GM12878 (cell line): ENCODE measurements at regions not wholly inside any gene's neighbourhood (a gene's known extent, or its start where the extent isn't known, plus 50 kb on each side); places are given as distances from the start of the nearest gene placed in this dataset.

ENCODE experiments used
- ATAC-seq: fragments of 200-7000 bp; cut with Tn5 transposase; 3 replicates; pipeline ENCODE4 v1.9.1; 2020; ENCODE audit warnings: mild to moderate bottlenecking, moderate library complexity
- BruUV-seq: library from RNA; stranded (reverse); fragments of 400-500 nt; replicated peaks from 2 replicates; lab custom pipeline; 2021; lab: Mats Ljungman, UMichigan
- CTCF ChIA-PET: fragments of 300-600 bp; sonication (Branson Sonifier 250); formaldehyde crosslinking; extraction: SDS; loops from one replicate; lab custom pipeline; 2021; ENCODE audit warnings: inconsistent platforms; lab: Yijun Ruan, JAX
- POLR2A ChIA-PET: fragments of 350-600 bp; formaldehyde crosslinking; extraction: SDS; loops from one replicate; lab custom pipeline; 2021; ENCODE audit warnings: inconsistent platforms; lab: Charles Lee
- RAD21 ChIA-PET: fragments of 300-600 bp; sonication (Branson Sonifier 250); formaldehyde crosslinking; loops from one replicate; lab custom pipeline; 2023; ENCODE audit warnings: antibody characterized with exemption; ENCODE audit not compliant: unreplicated experiment; lab: Charles Lee
- SMC1A ChIA-PET: fragments of 300-600 bp; sonication (Branson Sonifier 250); formaldehyde crosslinking; loops from one replicate; lab custom pipeline; 2023; ENCODE audit not compliant: unreplicated experiment, uncharacterized antibody; lab: Charles Lee
- DNase-seq: peaks from one replicate; pipeline ENCODE4 v3.0.0-alpha.2; 2011; ENCODE audit warnings: low read depth, low spot score
- FAIRE-seq: peaks from 3 replicates; lab custom pipeline; 2011; peaks lifted over from hg19 to GRCh38; lab: Jason Lieb, UNC
- H2AFZ ChIP-seq: 2 replicates; pipeline ENCODE4 v1.6.0; 2011; ENCODE audit warnings: low read depth, low read length, control low read depth; ENCODE audit not compliant: control insufficient read depth
- H3K27ac ChIP-seq: 2 replicates; pipeline ENCODE4 v1.5.1; 2011; ENCODE audit warnings: control low read depth; ENCODE audit not compliant: control insufficient read depth, insufficient read depth
- H3K27me3 ChIP-seq, 2 experiments: replicated peaks in 1 of 2; 2 replicates each; pipeline versions ENCODE4 v1.6.0 to v1.6.1; 2011; ENCODE audit warnings: low read length in 1 of 2; ENCODE audit not compliant: control insufficient read depth in 2 of 2, insufficient read depth in 2 of 2
- H3K36me3 ChIP-seq, 2 experiments: 2 replicates each; pipeline ENCODE4 v1.5.1; 2011; ENCODE audit warnings: low read length in 1 of 2; ENCODE audit not compliant: control insufficient read depth in 2 of 2, insufficient read depth in 2 of 2
- H3K4me1 ChIP-seq: 2 replicates; pipeline ENCODE4 v1.6.1; 2011; ENCODE audit warnings: mild to moderate bottlenecking, low read length, moderate library complexity, mixed read lengths; ENCODE audit not compliant: control insufficient read depth, insufficient read depth
- H3K4me2 ChIP-seq: 2 replicates; pipeline ENCODE4 v1.6.0; 2011; ENCODE audit warnings: control low read depth; ENCODE audit not compliant: control insufficient read depth, insufficient read depth
- H3K4me3 ChIP-seq: fragments of 200-600 bp; sonication (generic); 2 replicates; pipeline ENCODE4 v1.5.1; 2016
- H3K79me2 ChIP-seq: 2 replicates; pipeline ENCODE4 v1.6.0; 2011; ENCODE audit warnings: low read length; ENCODE audit not compliant: control insufficient read depth, insufficient read depth
- H3K9ac ChIP-seq: 2 replicates; pipeline ENCODE4 v1.8.0; 2011; ENCODE audit warnings: low read length, control low read depth, mixed read lengths; ENCODE audit not compliant: control insufficient read depth, insufficient read depth
- H3K9me3 ChIP-seq: replicated peaks from 3 replicates; pipeline ENCODE4 v1.5.1; 2011; ENCODE audit warnings: mild to moderate bottlenecking, low read length; ENCODE audit not compliant: control insufficient read depth, insufficient read depth
- H4K20me1 ChIP-seq: 2 replicates; pipeline ENCODE4 v1.6.0; 2011; ENCODE audit not compliant: control insufficient read depth, insufficient read depth
- ASH2L ChIP-seq: fragments of 300-600, 200-600 bp; sonication (generic); IDR thresholded peaks from 2 replicates; pipeline ENCODE4 v1.6.1; 2017; ENCODE audit warnings: low read depth, mild to moderate bottlenecking, borderline replicate concordance
- ATF2 ChIP-seq: IDR thresholded peaks from 2 replicates; pipeline ENCODE4 v1.6.1; 2012; ENCODE audit warnings: low read length, inconsistent platforms
- IRF5 ChIP-seq: fragments of 450-650 bp; IDR thresholded peaks from 2 replicates; pipeline ENCODE4 v1.6.1; 2017; ENCODE audit warnings: borderline replicate concordance
- RAD51 ChIP-seq: fragments of 450-650 bp; IDR thresholded peaks from 2 replicates; pipeline ENCODE4 v1.6.1; 2016; ENCODE audit warnings: moderate library complexity, mild to moderate bottlenecking, inconsistent platforms
- TCF3 ChIP-seq: IDR thresholded peaks from 2 replicates; pipeline ENCODE4 v1.6.1; 2012; ENCODE audit warnings: low read depth, mild to moderate bottlenecking, low read length, borderline replicate concordance; ENCODE audit not compliant: insufficient read depth
- USF2 ChIP-seq: IDR thresholded peaks from 2 replicates; pipeline ENCODE4 v1.6.1; 2011; ENCODE audit warnings: low read depth, low read length, improper control_type of control experiment, borderline replicate concordance
- ZBTB11 ChIP-seq: fragments of 450-650 bp; formaldehyde crosslinking; IDR thresholded peaks from 2 replicates; pipeline ENCODE4 v1.5.0; 2022; ENCODE audit warnings: mild to moderate bottlenecking, missing genetic modification characterization
- WGBS: methylation state at CpG from one replicate; pipeline ENCODE4 v1.1.6; 2016; ENCODE audit warnings: low lambda C conversion rate; ENCODE audit not compliant: insufficient replicate concordance, insufficient coverage; ENCODE audit errors: missing lambda C conversion rate; 5-methylcytosine and 5-hydroxymethylcytosine counted together
- in situ Hi-C: fragments of 300-500 bp; cut with MboI; formaldehyde crosslinking; loops from 9 replicates; pipeline ENCODE4 v1.14.3; 2018; ENCODE audit warnings: mixed read lengths
- intact Hi-C: fragments of 100-400 bp; cut with micrococcal nuclease; formaldehyde crosslinking; loops from one replicate; pipeline ENCODE4 v1.14.2; 2022; ENCODE audit not compliant: unreplicated experiment

- WGBS, result 50% methylated on average over 3 of the region's 3 CpGs
- POLR2A ChIA-PET, result interaction anchor here (0.8 to 1.0 kb wide), 2 partner anchors 15 to 45 kb away, joined by 3 to 4 read pairs; no protein-coding TSS in a partner anchor
- H3K4me2 ChIP-seq, result no peak overlapping the region
- in situ Hi-C loops (no loop called here), intact Hi-C loops (no loop called here)
- DNase-seq (no peak), FAIRE-seq (no peak), ATAC-seq (no peak; the same call in 2 of the 3 replicates)
- H3K4me3 ChIP-seq, result no peak overlapping the region
- no peaks in the 10 kb centered on the region for H3K27me3 ChIP-seq
- SMC1A ChIA-PET, result interaction anchor here (0.8 to 5.0 kb wide), 7 partner anchors 8 to 132 kb away, joined by 3 to 29 read pairs (median 3); no protein-coding TSS in a partner anchor
- no peak overlapping the region for H2AFZ ChIP-seq
- H3K9ac ChIP-seq, result no peak overlapping the region
- no peaks in the 10 kb centered on the region for H4K20me1 ChIP-seq
- H3K9me3 ChIP-seq, result no peaks in the 10 kb centered on the region; the same call in 2 of the 3 replicates
- CTCF ChIA-PET, result interaction anchor here (0.7 to 2.5 kb wide), 4 partner anchors 7 to 50 kb away, joined by 3 to 9 read pairs (median 4); no protein-coding TSS in a partner anchor
- no TSS peak for BruUV-seq
- no peaks in the 10 kb centered on the region for H3K36me3 ChIP-seq
- no peak overlapping the region for H3K27ac ChIP-seq
- H3K79me2 ChIP-seq, result no peaks in the 10 kb centered on the region
- RAD21 ChIA-PET, result interaction anchor here (1.4 to 1.8 kb wide), 3 partner anchors 16 to 1334 kb away, joined by 3 to 10 read pairs (median 6); no protein-coding TSS in a partner anchor
- H3K4me1 ChIP-seq, result peaks cover 9% of the 10 kb centered on the region
- TF ChIP-seq ASH2L, result 0 out of 2 replicates have a peak, but pooled peaks have one; percentile 5
- TF ChIP-seq TCF3, result no peak
- TF ChIP-seq, all 136 proteins: peak for 1
Measured at GRCh38 chr7:94177441-94177840, 173.3 kb upstream of the BET1 start.

GRCh38 chr7:94178230-94178629, 174.1 kb upstream of the BET1 start:
- ATAC-seq, result peak; percentile 96
- no peaks in the 10 kb centered on the region for H4K20me1 ChIP-seq
- DNase-seq, result peak; percentile 75
- peak; percentile 96 for FAIRE-seq
- no peak overlapping the region for H2AFZ ChIP-seq
- no TSS peak for BruUV-seq
- peak overlapping the region; percentile 17; the same call in 1 of the 2 replicates for H3K4me3 ChIP-seq
- H3K4me2 ChIP-seq, result peak overlapping the region; percentile 19
- 0% methylated on average over 3 of the region's 3 CpGs for WGBS
- intact Hi-C loops, result no loop called here
- H3K9ac ChIP-seq, result no peak overlapping the region
- POLR2A ChIA-PET, result interaction anchor here (0.8 to 1.0 kb wide), 2 partner anchors 16 to 46 kb away, joined by 3 to 4 read pairs; no protein-coding TSS in a partner anchor
- no peaks in the 10 kb centered on the region for H3K36me3 ChIP-seq
- H3K27ac ChIP-seq, result no peak overlapping the region
- SMC1A ChIA-PET, result interaction anchor here (0.7 to 5.0 kb wide), 13 partner anchors 9 to 277 kb away, joined by 3 to 29 read pairs (median 3); no protein-coding TSS in a partner anchor
- peaks cover 9% of the 10 kb centered on the region for H3K4me1 ChIP-seq
- H3K79me2 ChIP-seq, result no peaks in the 10 kb centered on the region
- H3K27me3 ChIP-seq, result no peaks in the 10 kb centered on the region
- in situ Hi-C loops, result no loop called here
- RAD21 ChIA-PET, result interaction anchor here (1.4 to 1.8 kb wide), 4 partner anchors 17 to 1333 kb away, joined by 3 to 10 read pairs (median 6); no protein-coding TSS in a partner anchor
- CTCF ChIA-PET, result interaction anchor here (0.9 to 2.5 kb wide), 4 partner anchors 8 to 91 kb away, joined by 3 to 9 read pairs (median 5); no protein-coding TSS in a partner anchor
- no peaks in the 10 kb centered on the region; the same call in 2 of the 3 replicates for H3K9me3 ChIP-seq
- TF ChIP-seq RAD51 (no peak; the same call in 1 of the 2 replicates), ZBTB11 (CRISPR knock-in tag) (no peak), IRF5 (no peak), ATF2 (peak; percentile 38; the same call in 1 of the 2 replicates), USF2 (no peak)
